GM12891 (cell line): ENCODE measurements at regions not wholly inside any gene's neighbourhood (a gene's known extent, or its start where the extent isn't known, plus 50 kb on each side); places are given as distances from the start of the nearest gene placed in this dataset.

ENCODE experiments used
- PAX5 ChIP-seq: IDR thresholded peaks from 2 replicates; pipeline ENCODE4 v1.6.1; 2011; ENCODE audit warnings: low read length, moderate library complexity, mild to moderate bottlenecking; ENCODE audit not compliant: insufficient read depth, severe bottlenecking
- POLR2A ChIP-seq: IDR thresholded peaks from 2 replicates; pipeline ENCODE4 v1.6.1; 2011; ENCODE audit warnings: low read depth, low read length, control low read depth
- POLR2AphosphoS5 ChIP-seq: IDR thresholded peaks from 2 replicates; pipeline ENCODE4 v1.6.1; 2011; ENCODE audit warnings: low read depth, low read length, control low read depth
- TAF1 ChIP-seq: IDR thresholded peaks from 2 replicates; pipeline ENCODE4 v1.6.1; 2011; ENCODE audit warnings: low read depth, low read length, control low read depth

DNA sequence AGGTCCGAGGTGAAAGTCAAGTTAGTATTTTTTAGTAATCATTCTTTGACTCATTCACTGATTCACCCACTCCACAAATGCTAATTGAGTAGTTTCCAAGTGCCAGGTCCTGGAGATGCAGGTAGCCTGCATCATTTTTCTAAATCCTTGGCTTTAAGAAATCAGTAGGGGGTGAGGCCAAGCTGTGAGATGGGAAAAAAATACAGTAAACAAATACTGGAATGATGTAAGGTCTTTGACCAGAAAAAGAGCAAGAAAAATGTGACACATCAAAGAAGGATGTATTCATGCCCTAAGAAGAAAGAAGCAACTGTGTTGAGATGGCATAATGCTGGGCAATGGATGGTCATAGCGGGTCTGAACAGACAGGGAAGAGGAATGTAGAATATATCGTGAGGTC, 1386.6 kb downstream of the PCDH7 start:
- TF ChIP-seq POLR2AphosphoS5 (no peak), POLR2A (no peak), PAX5 (no peak), TAF1 (no peak)
